ENCODE measurements at regions not wholly inside any gene's neighbourhood (a gene's known extent, or its start where the extent isn't known, plus 50 kb on each side); places are given as distances from the start of the nearest gene placed in this dataset.
A peak's percentile ranks its signal among the peaks of the same experiment; 100 is the strongest.
"Not testable (repeated sequence)": the region's sequence is repeated elsewhere in the genome, so short reads cannot be mapped to it uniquely, and the experiment has no call there.

DNA sequence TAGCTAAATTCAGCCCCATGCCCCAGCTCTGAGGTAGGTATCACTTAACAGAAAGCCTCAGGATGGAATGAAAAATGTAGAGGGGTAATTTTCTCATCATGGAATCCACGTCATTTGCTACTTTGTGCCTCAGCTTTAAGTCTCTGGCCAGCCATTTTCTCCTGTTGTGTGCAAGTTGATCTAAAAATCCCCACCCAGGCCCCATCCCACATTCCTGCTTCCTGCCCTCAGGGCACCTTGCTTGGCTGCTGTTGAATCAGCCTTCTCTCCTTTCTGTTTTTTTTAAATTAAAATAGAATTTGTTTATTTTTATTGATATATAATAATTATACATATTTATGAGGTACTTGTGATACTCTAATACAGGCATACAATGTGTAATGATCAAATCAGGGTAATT lies 179.9 kb upstream of the TSHZ3 start:
- DNase-seq (ENCODE audit: low spot score), result no peak

DNA sequence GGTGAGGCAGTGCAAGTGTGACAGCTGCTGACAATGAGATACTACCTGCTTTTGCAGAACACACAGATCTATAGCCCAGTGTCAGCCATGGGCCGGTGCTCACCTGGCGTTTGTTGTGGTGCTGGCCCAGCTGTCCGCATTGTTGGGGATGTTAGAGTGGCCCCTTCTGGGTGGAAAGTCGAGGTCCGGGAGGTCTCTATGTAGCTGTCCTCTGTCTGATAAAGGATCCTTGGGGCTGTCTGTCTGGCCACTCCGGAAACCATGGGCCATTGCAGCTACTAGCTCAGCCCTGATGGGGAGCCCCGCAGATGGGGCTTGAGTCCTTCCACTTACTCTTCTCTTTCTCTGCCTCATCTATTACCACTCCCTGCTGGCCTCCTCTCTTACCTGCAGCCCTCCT lies 181.5 kb upstream of the TSHZ3 start:
- DNase-seq (ENCODE audit: low spot score), result no peak

DNA sequence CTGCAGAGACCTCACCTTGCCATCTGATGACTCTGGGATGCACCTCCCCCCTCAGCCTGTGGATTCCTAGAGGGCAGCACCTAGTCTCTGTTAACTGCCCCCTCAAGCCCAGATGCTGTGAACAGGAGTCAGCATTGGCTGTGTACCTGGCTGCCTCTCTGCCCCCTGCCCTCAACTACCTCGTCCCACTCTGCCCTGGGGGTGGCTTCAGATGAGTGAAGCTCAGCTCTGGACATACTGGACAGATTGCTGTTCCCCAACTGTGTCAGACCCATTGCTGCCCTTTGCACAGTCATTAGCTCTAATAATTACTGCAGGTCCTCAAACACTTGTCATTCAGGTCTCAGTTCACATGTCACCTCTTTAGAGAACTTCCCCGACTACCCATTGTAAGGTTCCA lies 182.1 kb upstream of the TSHZ3 start:
- DNase-seq (ENCODE audit: low spot score), result no peak

- DNase-seq (ENCODE audit: low spot score), result no peak
Observed at GRCh38 chr19:31532034-31532433, 182.8 kb upstream of the TSHZ3 start.

DNA sequence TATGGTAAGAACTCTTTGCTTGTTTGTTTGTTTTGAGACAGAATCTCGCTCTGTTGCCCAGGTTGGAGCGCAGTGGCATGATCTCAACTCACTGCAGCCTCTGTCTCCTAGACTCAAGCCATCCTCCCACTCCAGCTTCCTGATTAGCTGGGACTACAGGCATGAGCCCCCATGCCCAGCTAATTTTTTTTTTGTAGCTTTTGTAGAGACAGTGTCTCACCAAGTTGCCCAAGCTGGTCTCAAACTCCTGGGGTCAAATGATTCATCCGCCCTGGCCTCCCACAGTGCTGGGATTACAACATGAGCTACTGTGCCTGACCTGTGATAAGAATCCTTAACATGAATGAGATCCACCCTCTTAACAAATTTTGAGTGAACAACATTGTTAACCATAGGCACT lies 183.9 kb upstream of the TSHZ3 start:
- DNase-seq (ENCODE audit: low spot score), result no peak

DNA sequence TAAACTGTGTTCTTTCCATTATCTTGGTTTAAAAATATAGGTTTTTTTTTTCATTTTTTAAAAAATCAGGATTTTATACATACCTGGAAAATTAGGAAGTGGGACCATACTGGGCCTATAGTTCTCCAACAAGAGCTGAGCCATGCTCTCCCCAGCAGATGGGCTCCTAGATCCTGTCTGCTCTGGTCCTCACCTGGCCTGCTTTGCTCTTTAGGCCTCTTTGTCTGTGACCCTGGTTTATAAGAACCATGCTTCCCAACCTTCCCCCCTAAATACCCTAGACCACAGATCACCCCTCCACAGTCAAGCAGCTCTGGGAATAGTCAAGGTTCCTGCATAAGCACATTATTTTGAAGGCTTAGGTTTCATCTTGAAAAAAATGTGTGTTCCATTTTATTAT lies 185.0 kb upstream of the TSHZ3 start:
- no peak for DNase-seq (ENCODE audit: low spot score)

- no peak for DNase-seq (ENCODE audit: low spot score)
Observed at GRCh38 chr19:31534786-31535657, 185.8 kb upstream of the TSHZ3 start.

DNA sequence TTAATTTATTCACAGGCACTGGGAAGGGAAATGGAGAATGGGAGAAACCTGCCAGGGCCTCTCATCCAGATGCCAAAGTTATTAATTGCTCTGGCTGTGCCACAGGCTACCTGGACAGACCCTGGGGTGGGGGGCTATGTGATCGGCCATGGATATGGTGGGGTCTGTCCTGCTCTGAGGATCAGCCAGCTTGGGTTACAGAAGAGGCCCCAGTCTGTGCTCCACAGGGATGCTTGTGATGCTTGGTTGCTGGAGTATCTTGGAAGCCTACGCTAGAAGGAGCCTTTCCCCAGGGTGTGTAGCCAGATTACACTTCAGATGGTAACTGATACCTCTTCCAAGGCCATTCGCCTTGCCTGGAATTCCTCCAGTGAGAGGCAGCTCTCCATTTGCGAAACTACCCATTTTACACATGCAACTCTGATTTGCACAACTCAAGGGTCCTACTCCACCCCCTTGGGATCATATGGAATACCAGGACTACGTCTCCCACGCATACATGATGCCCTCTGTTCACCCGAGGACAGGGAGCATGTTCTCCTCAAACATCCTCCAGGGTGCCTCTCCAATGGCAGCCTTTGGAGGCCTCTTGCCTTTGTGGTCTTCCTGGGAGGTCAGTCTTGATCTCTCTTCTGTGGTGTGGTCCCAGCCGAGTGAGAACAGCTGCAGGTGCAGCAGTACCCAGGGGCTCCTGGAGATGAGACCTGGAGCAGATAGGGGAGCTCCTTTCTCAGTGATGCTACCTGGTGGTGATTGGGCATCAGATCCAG lies 186.6 kb upstream of the TSHZ3 start:
- DNase-seq (ENCODE audit: low spot score), result no peak

DNA sequence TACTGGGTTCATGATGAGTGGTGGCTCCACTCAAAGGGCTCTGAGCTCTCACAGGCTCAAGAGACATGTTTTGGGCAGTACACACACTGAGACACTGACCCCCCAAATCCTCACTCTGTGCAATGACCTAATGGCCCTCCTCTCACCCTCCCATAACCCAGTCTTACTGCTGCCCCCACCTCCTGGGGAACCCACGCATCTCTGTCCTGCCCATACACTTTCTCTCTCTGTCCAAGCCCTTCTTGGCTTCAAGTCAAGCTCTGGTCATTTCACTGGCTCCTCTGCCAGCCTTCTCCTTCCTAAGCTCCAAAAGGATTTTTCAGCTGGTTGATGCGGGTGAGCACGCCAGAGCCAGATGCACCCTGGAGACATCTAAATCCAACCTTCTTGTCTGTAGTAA lies 187.9 kb upstream of the TSHZ3 start:
- DNase-seq (ENCODE audit: low spot score), result no peak

- not testable (repeated sequence) for DNase-seq (ENCODE audit: low spot score)
Observed at GRCh38 chr19:31537902-31538301, 188.7 kb upstream of the TSHZ3 start.

- DNase-seq (ENCODE audit: low spot score), result no peak
Observed at GRCh38 chr19:31538879-31539278, 189.6 kb upstream of the TSHZ3 start.

DNA sequence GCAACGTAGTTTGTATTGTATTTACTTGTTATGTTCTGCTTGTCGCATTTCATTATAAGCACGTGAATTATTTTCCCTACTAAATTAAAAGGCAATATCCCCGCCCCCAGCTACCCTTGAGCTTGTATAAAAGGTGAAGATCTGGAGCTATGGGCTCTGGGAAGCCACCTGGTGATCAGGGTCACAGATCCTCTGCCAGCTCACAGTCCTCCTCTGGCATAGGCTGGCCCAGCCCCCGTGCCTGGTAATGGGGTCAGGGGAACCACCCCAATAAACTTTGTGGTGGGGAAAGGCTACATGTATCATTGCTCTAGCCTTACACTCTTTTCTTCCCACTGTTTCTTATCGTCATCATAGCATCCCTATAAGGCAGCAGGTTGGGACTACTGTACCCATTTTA lies 190.2 kb upstream of the TSHZ3 start:
- DNase-seq (ENCODE audit: low spot score), result no peak

GRCh38 chr19:31541396-31541795 lies 192.2 kb upstream of the TSHZ3 start:
- no peak for DNase-seq (ENCODE audit: low spot score)

- DNase-seq (ENCODE audit: low spot score), result no peak
Observed at GRCh38 chr19:31543456-31543855, 194.2 kb upstream of the TSHZ3 start.

DNA sequence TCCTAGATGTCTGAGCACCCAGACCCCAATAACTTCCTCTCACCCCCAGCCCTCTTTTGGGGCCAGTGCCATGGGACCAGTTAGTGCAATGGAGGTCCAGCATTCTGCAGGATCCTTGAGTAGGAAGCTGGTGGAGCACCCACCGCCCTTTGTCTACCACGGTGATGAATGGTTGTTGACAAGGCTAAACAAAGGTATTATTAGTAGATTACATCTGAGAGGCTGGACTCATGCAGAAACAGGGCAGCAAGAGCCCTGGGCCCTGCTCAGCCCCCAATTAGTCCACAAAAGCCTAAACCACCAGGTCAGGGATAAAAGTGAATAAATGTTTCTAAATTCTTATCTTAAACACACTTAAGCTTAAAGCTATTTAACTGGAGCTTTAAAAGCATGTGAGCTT lies 196.5 kb upstream of the TSHZ3 start:
- DNase-seq (ENCODE audit: low spot score), result no peak

- no peak for DNase-seq (ENCODE audit: low spot score)
Observed at GRCh38 chr19:31546205-31546960, 197.1 kb upstream of the TSHZ3 start.

DNA sequence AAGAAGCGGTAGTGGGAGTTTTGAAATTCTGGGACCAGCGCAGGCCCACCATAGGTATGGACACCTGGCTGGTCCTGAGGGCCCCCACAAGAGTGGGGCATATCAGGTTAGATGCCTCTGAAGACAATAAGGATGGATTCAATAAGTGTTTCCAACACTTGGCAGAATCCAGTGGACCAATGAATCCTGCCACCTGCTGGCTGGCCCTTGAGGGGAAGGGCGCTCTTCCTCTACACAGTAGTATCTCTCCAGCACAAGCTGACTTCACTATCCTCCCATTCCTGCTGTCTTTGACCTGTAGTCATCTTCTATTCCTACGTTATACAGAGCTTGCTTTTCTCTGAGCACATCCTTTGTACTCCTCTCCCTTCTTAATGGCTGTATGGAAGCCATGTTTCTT lies 199.7 kb upstream of the TSHZ3 start:
- peak; percentile 29 for DNase-seq (ENCODE audit: low spot score)

- DNase-seq (ENCODE audit: low spot score), result peak; percentile 70
Observed at GRCh38 chr19:31553112-31553845, 204.0 kb upstream of the TSHZ3 start.

- no peak for DNase-seq (ENCODE audit: low spot score)
Observed at GRCh38 chr19:31553846-31554215, 204.6 kb upstream of the TSHZ3 start.

- DNase-seq (ENCODE audit: low spot score), result no peak
Observed at GRCh38 chr19:31554360-31554759, 205.1 kb upstream of the TSHZ3 start.

- no peak for DNase-seq (ENCODE audit: low spot score)
Observed at GRCh38 chr19:31555634-31556215, 206.5 kb upstream of the TSHZ3 start.

- no peak for DNase-seq (ENCODE audit: low spot score)
Observed at GRCh38 chr19:31559494-31559893, 210.3 kb upstream of the TSHZ3 start.
